Transverse colon (tissue), 4 donors: ENCODE measurements at regions not wholly inside any gene's neighbourhood (a gene's known extent, or its start where the extent isn't known, plus 50 kb on each side); places are given as distances from the start of the nearest gene placed in this dataset.

Experiments used
- DNase-seq: peaks from one replicate; pipeline ENCODE4 v3.0.0-alpha.2; 2019
- H3K27ac ChIP-seq, 4 donors: fragments of 200-600 bp; sonication (generic); 2 replicates each; pipeline ENCODE4 v1.5.1; 2016 to 2018; ENCODE audit warnings: inconsistent platforms in 4 of 4
- H3K27me3 ChIP-seq: fragments of 200-600 bp; sonication (generic); 2 replicates; pipeline ENCODE4 v1.5.1; 2017; ENCODE audit warnings: inconsistent platforms
- H3K36me3 ChIP-seq, 4 donors: fragments of 200-600 bp; sonication (generic); 2 replicates each; pipeline ENCODE4 v1.5.1; 2017 to 2019; ENCODE audit warnings: inconsistent platforms in 4 of 4
- H3K4me1 ChIP-seq, 4 donors: fragments of 200-600 bp; sonication (generic); 2 replicates each; pipeline ENCODE4 v1.5.1; 2017 to 2020; ENCODE audit warnings: inconsistent platforms in 4 of 4
- H3K4me3 ChIP-seq, 4 donors: fragments of 200-600 bp; sonication (generic); 1 replicate in 1 of 4; 2 replicates in 3 of 4; pipeline versions ENCODE4 v1.5.1 to v1.6.1; 2017 to 2019; ENCODE audit warnings: inconsistent platforms in 4 of 4
- H3K9me3 ChIP-seq, 2 donors: fragments of 200-600 bp; sonication (generic); 2 replicates each; pipeline ENCODE4 v1.5.1; 2017 to 2019; ENCODE audit warnings: inconsistent platforms in 2 of 2
- EP300 ChIP-seq: sonication (generic); formaldehyde crosslinking; IDR thresholded peaks from one replicate; pipeline ENCODE4 v1.6.1; 2017; ENCODE audit warnings: antibody characterized with exemption, low read depth
- POLR2A ChIP-seq: fragments of 450-650 bp; IDR thresholded peaks from one replicate; pipeline ENCODE4 v1.6.1; 2016; ENCODE audit warnings: antibody characterized with exemption, mild to moderate bottlenecking, moderate library complexity
- POLR2AphosphoS5 ChIP-seq, 3 donors: sonication (generic); formaldehyde crosslinking; IDR thresholded peaks; one replicate each; pipeline ENCODE4 v1.6.1; 2016; ENCODE audit warnings: antibody characterized with exemption in 3 of 3
- WGBS, 2 donors: methylation state at CpG; one replicate each; pipeline ENCODE4 v1.1.5; 2018; ENCODE audit warnings: low coverage in 1 of 2; 5-methylcytosine and 5-hydroxymethylcytosine counted together
- in situ Hi-C, 4 donors: fragments of 200-750 bp; cut with MboI; loops; one replicate each; pipeline versions ENCODE4 v1.15.0 to v1.15.1; 2017; ENCODE audit warnings: low sequenced_read_pairs in 3 of 4, low pct_ligation_motif_present in 1 of 4, low pct_unique_long_range_greater_than_20kb in 1 of 4
- intact Hi-C: fragments of 100-400 bp; cut with DNase I; formaldehyde crosslinking; loops from one replicate; pipeline ENCODE4 v1.15.1; 2023; ENCODE audit warnings: low total_unique reads
- TF ChIP-seq, protein P1 (sequence below), 5 experiments: fragments of 200-600 bp in 3 of 5; fragments of 450-650 bp in 2 of 5; sonication (generic) in 3 of 5; IDR thresholded peaks; 1 replicate in 2 of 5; 2 replicates in 3 of 5; pipeline ENCODE4 v1.5.1; 2016 to 2017; ENCODE audit warnings: antibody characterized with exemption in 5 of 5, inconsistent platforms in 3 of 5, mild to moderate bottlenecking in 2 of 5, moderate library complexity in 1 of 5

DNA sequence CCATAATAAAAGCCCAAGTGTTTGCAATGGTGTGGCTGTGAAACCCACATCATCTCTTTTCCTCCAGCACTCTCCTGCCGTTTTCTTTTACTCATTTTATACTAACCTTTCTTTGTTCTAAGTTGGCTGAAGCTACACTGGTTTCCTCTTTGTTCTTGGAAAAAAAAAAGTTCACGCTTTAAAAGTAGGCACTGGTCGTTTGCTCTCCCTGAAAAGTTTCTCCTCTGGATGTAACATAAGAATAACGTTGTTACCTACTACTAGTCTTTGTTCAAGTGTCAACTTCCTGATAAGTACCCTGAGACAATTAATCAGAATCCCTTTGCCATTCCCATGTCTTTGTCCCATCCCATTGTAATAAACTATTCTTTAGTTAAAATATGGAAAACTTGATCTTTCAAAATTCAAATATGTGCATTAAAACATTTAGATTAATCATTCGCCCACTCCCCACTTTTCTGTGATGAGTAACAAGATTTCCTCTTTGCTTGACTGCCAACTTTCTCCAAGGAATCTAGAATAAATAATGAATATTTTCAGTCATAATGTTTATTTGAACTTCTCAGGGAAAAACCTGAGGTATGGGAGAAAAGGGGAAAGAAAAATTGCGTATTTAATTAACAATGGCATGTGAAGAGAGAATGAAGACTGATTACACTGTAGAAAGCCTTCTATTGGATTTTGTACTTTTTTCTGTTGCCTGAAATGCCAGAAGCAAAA lies 454.3 kb upstream of the CTNND2 start:
- H3K27me3 ChIP-seq: no peaks in the 10 kb centered on the region
- H3K9me3 ChIP-seq: no peaks in the 10 kb centered on the region
- no peak for TF ChIP-seq EP300
- no peak overlapping the region for H3K27ac ChIP-seq
- no peaks in the 10 kb centered on the region for H3K4me1 ChIP-seq
- intact Hi-C loops (no loop called here), in situ Hi-C loops (no loop called here)
- no peak for DNase-seq
- WGBS, 2 donors: 54 to 59% methylated on average over 6 of the region's 6 CpGs
- no peak overlapping the region for H3K4me3 ChIP-seq
- H3K36me3 ChIP-seq: no peaks in the 10 kb centered on the region

GRCh38 chr5:12357626-12358025 lies 453.4 kb upstream of the CTNND2 start:
- Histone ChIP-seq H3K4me3 (no peak overlapping the region), H3K27me3 (no peaks in the 10 kb centered on the region), H3K36me3 (no peaks in the 10 kb centered on the region), H3K4me1 (no peaks in the 10 kb centered on the region), H3K27ac (no peak overlapping the region), H3K9me3 (no peaks in the 10 kb centered on the region)
- in situ Hi-C loops (no loop called here), intact Hi-C loops (no loop called here)
- DNase-seq: no peak
- no peak for TF ChIP-seq EP300
- TF ChIP-seq POLR2A: no peak
- no peak for TF ChIP-seq POLR2AphosphoS5 (IDR thresholded peaks at IDR 0.05)
- TF ChIP-seq, protein P1, sequence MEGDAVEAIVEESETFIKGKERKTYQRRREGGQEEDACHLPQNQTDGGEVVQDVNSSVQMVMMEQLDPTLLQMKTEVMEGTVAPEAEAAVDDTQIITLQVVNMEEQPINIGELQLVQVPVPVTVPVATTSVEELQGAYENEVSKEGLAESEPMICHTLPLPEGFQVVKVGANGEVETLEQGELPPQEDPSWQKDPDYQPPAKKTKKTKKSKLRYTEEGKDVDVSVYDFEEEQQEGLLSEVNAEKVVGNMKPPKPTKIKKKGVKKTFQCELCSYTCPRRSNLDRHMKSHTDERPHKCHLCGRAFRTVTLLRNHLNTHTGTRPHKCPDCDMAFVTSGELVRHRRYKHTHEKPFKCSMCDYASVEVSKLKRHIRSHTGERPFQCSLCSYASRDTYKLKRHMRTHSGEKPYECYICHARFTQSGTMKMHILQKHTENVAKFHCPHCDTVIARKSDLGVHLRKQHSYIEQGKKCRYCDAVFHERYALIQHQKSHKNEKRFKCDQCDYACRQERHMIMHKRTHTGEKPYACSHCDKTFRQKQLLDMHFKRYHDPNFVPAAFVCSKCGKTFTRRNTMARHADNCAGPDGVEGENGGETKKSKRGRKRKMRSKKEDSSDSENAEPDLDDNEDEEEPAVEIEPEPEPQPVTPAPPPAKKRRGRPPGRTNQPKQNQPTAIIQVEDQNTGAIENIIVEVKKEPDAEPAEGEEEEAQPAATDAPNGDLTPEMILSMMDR (IDR thresholded peaks at IDR 0.05): no peak
- 59 to 67% methylated on average over 3 of the region's 3 CpGs for WGBS, 2 donors

GRCh38 chr5:12354686-12355085 lies 450.4 kb upstream of the CTNND2 start:
- WGBS, 2 donors: 38 to 54% methylated on average over 3 to 4 of the region's 4 CpGs
- in situ Hi-C loops: no loop called here
- no peaks in the 10 kb centered on the region for H3K27me3 ChIP-seq
- H3K9me3 ChIP-seq: no peaks in the 10 kb centered on the region
- DNase-seq: no peak
- intact Hi-C loops: no loop called here
- no peak overlapping the region for H3K27ac ChIP-seq
- TF ChIP-seq POLR2A: no peak
- TF ChIP-seq, protein P1 (IDR thresholded peaks at IDR 0.05): no peak
- no peak for TF ChIP-seq EP300
- no peak for TF ChIP-seq POLR2AphosphoS5 (IDR thresholded peaks at IDR 0.05)
- no peak overlapping the region for H3K4me3 ChIP-seq
- H3K4me1 ChIP-seq: no peaks in the 10 kb centered on the region
- no peaks in the 10 kb centered on the region for H3K36me3 ChIP-seq

DNA sequence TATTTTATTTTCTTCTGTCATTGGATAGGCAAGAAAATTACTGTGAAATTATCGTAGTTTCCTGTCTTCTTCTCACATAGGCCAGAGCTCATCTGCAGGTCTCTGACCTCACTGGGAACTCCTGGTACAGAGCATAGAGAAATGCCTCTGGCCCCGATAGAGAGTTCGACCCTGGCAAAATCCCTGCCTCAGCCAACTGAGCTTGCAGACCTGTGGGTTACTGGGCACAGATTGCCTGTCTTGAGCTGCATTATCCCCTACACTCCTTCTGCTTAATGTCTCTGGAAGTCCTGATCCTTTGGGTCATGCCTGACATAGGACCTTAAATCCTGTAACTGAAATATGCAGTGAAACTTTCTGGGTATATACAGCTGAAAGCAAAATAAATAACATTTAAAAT lies 439.3 kb upstream of the CTNND2 start:
- no peaks in the 10 kb centered on the region for H3K27me3 ChIP-seq
- in situ Hi-C loops: no loop called here
- intact Hi-C loops: no loop called here
- no peak for DNase-seq
- 75 to 89% methylated on average over 1 to 3 of the region's 3 CpGs for WGBS, 2 donors
- H3K36me3 ChIP-seq: no peaks in the 10 kb centered on the region
- TF ChIP-seq POLR2A: no peak
- TF ChIP-seq, protein P1 (IDR thresholded peaks at IDR 0.05): no peak
- no peak for TF ChIP-seq POLR2AphosphoS5 (IDR thresholded peaks at IDR 0.05)
- no peak for TF ChIP-seq EP300
- H3K4me1 ChIP-seq: no peaks in the 10 kb centered on the region
- H3K27ac ChIP-seq: no peak overlapping the region
- no peaks in the 10 kb centered on the region for H3K9me3 ChIP-seq
- H3K4me3 ChIP-seq: no peak overlapping the region

DNA sequence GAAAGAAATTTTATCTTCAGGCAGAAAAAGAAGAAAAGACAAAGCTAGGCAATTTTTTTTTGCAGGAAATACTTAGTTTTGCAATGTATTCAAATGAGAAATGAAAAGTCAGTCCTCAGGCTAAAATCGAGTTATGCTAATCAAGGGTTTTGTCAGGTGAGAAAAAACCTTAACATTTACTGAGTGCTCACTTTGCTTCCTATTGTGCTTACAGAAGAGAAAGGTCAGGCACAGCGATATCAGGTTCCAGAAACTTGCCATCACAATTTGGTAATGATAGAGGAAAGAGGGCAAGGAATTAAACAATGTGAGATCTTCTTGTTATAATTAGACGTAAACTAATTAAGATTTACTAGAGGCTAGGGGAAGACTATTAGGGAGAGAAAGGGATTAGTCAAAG lies 431.7 kb upstream of the CTNND2 start:
- WGBS, 2 donors: 52 to 58% methylated on average over 3 of the region's 3 CpGs
- TF ChIP-seq POLR2AphosphoS5 (IDR thresholded peaks at IDR 0.05) (no peak), EP300 (no peak), POLR2A (no peak)
- TF ChIP-seq, protein P1 (IDR thresholded peaks at IDR 0.05): no peak
- no peaks in the 10 kb centered on the region for H3K36me3 ChIP-seq
- in situ Hi-C loops (no loop called here), intact Hi-C loops (no loop called here)
- no peaks in the 10 kb centered on the region for H3K4me1 ChIP-seq
- H3K27me3 ChIP-seq: no peaks in the 10 kb centered on the region
- no peak overlapping the region for H3K4me3 ChIP-seq
- DNase-seq: no peak
- peaks cover 0 to 4% of the 10 kb centered on the region in 2 donors for H3K9me3 ChIP-seq
- H3K27ac ChIP-seq: no peak overlapping the region
